HUDEP-2 (cell line): ENCODE measurements at regions not wholly inside any gene's neighbourhood (a gene's known extent, or its start where the extent isn't known, plus 50 kb on each side); places are given as distances from the start of the nearest gene placed in this dataset.
"Not testable (repeated sequence)": the region's sequence is repeated elsewhere in the genome, so short reads cannot be mapped to it uniquely, and the experiment has no call there.

ENCODE experiments used
- DNase-seq, 76 experiments: peaks; one replicate each; lab custom pipeline; 2025; ENCODE audit not compliant: unreplicated experiment in 76 of 76; lab: John Stamatoyannopoulos, UW

- no peak for DNase-seq
Observed at GRCh38 chr18:56445422-56445821, 193.0 kb downstream of the TXNL1 start.

DNA sequence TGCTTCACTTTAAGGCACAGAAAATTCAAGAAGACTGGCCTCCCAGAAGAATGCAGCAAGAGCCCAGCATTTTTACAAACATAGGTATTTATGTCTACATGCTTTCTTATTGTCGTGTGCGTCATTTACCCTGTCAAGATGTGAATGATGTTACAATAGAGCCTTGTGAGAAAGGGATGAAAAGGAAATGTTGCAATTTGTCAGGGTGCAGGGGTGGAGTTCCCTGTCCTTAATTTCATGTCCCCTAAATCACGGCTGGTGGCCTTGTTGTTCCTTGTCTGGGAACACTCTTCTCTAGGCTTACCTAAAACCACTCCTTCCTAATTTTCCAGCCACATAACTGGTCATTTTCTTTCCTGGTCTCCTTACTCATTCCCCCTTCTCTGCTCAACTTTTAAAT is 194.2 kb downstream of the TXNL1 start:
- no peak for DNase-seq

- DNase-seq: no peak
Observed at GRCh38 chr18:56443166-56443907, 195.1 kb downstream of the TXNL1 start.

- DNase-seq: not testable (repeated sequence)
Observed at GRCh38 chr18:56438480-56438879, 199.9 kb downstream of the TXNL1 start.

DNA sequence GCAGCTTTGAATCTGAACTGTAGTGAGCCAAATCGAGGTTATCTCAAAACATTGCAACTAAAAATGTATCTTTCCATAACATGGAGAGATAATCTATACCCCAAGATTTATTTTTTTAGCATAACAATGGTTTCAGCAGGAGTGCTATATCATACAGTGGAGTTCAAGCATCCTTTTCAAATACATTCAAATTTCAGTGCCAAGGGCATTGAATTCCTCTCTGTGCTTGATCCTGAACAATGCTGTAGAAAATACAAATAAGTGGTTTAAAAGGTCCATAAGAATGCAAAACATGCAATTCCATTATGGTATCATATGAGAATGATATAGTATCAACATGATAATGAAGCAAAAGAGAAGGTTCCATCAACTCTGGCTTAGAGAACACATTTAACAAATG is 201.7 kb downstream of the TXNL1 start:
- no peak for DNase-seq

DNA sequence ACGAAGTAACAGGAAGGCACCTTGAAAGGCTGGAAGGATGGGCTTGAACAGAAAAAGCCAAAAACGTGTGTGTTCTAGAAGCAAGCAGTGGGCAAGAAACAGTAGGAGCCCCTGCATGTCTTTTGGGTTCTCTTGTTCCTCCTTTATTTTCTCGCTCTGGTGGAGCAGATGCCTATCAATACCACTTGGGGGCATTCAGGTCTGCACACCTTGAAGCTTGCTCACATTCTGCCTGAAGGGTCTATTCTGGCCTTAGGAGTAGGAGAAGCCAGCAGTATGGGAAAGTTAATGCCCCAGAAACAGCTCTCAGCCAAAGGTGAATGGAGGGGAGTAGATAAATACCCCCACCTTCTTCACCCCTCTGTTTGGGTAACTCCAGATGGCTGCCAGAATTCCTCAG is 204.5 kb downstream of the TXNL1 start:
- DNase-seq: no peak

GRCh38 chr18:56431551-56431950 is 206.8 kb downstream of the TXNL1 start:
- no peak for DNase-seq

DNA sequence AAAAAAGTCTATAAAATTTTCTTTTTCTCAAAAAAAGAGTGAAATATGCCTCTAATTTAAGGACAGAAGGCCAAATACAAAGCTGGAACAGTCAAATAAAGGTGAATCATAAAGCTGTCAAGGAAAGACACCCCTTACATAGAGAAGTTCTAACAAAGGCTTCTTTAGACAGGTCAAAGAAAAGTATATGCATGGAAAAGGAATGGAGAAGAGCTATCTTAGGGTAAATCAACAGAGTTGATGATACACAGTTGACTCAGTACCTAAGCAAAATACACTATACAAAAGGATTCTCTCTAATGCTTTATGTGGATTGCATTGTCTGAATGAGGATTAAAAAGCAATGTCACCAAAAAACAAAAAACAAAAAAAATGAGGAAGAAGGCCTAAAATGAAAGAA is 214.8 kb downstream of the TXNL1 start:
- no peak for DNase-seq

- DNase-seq: no peak
Observed at GRCh38 chr18:56421647-56422046, 216.7 kb downstream of the TXNL1 start.

GRCh38 chr18:56420868-56421267 is 217.5 kb downstream of the TXNL1 start:
- DNase-seq: not testable (repeated sequence)

DNA sequence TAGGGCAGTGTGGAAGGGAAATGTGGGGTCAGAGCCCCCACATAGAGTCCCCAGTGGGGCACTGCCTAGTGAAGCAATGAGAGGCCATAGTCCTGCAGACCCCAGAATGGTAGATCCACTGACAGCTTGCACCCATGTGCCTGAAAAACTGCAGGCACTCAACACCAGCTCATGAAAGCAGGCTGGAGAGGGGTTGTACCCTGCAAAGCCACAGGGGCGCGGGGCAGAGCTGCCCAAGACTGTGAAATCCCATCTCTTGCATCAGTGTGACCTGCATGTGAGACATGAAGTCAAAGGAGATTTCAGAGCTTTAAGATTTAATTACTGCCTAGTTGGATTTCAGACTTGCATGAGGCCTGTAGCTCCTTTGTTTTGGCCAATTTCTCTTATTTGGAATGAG is 224.0 kb downstream of the TXNL1 start:
- DNase-seq: no peak

DNA sequence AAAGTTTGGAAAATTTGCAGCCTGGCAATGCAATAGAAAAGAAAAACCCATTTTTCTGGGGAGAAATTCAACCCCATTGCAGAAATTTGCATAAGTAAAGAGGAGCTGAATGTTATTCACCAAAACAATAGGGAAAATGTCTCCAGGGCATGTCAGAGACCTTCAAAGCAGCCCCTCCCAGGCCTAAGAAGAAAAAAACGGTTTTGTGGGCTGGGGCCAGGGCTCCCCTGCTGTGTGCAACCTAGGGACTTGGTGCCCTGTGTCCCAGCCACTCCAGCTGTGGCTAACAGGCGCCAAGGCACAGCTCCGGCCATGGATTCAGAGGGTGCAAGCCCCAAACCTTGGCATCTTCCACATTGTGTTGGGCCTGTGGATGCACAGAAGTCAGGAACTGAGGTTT is 224.5 kb downstream of the TXNL1 start:
- no peak for DNase-seq

- no peak for DNase-seq
Observed at GRCh38 chr18:56412951-56413350, 225.4 kb downstream of the TXNL1 start.

- DNase-seq: no peak
Observed at GRCh38 chr18:56409736-56410135, 228.7 kb downstream of the TXNL1 start.

DNA sequence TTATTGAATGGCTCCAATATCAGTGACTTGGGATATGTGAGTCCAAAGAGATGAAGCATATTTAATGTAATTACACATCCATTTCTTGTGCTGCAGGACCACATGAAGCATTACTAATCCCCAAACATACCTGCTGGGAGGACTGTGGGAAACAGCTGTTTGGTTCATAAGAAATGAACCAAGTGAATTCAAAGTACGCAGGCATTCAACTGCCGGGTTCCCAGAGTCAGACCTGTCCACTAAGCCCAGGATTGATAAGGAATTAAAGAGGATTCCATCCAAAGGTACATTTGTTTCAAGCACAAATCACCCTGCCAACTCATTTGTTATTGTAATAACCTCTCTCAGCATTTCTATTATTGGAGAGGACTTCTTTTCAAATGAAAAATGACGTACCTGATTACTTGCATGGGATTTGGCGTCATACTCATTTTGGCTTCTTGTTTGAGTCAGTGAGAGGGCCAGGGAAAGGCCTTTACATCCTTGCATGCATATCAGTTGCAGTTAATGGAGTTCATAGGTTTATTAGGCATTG is 230.7 kb downstream of the TXNL1 start:
- no peak for DNase-seq

DNA sequence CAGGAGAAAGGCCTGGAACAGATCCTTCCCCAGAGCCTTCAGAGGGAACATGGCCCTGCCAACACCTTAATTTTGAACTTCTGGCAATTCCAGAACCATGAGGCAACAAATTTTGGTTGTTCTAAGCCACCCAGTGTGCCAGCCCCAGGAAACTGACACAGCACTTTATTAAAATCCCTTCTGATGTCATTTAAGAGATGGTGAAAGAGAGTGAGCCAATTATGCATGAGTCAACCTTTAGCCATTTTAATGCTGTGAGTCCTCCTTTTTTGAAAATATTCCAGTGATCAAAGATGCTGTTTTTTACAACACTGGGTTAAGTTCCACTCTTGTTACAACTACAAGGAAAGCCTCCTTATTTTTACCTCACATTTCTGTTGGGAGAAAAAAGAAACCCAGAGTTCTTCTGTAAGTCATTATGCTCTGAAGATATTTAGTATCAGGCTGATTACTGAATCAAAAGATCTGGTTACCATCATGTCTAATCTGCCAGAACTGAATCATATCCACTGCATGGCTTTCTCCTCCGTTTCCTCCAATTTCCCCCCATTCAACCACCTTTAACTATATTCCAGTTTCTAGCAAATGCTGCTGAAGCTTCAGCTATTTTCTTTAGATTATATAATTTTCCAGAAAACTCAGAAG is 235.4 kb downstream of the TXNL1 start:
- DNase-seq: no peak

GRCh38 chr18:56393870-56394269 is 244.5 kb downstream of the TXNL1 start:
- no peak for DNase-seq

DNA sequence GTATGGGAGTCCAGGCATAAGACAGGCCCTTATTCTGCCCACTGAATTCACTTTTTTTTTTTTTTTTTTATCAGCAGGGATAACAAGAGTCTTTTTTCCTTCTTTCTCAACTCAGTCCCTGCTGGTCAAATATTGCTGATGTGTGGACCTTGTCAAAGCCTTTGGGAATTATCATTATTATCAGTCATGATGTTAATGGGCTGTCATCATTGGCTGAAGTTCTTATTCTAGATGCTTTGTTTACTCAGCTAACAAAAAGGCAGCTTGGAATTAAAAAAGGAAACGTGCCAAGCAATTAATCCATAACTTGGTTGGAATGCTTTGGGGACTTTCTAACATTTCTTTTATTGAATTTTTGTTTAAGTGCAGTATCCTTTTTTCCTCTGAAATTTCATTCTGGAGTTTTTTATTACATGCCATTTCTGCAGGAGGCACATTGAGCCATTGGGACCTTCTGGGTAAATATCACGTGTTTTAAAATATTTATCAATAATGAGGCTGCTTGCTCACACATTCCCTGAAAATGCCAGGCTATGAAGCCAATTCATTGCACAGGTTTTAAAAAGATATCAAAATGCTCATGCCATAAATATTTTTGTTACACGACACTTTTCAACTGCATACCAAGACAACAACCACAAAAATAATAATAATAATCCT is 246.3 kb downstream of the TXNL1 start:
- DNase-seq: no peak

- DNase-seq: no peak
Observed at GRCh38 chr18:56390626-56391025, 247.8 kb downstream of the TXNL1 start.

GRCh38 chr18:56389190-56389589 is 249.2 kb downstream of the TXNL1 start:
- DNase-seq: no peak

GRCh38 chr18:56388571-56388970 is 249.8 kb downstream of the TXNL1 start:
- DNase-seq: no peak

DNA sequence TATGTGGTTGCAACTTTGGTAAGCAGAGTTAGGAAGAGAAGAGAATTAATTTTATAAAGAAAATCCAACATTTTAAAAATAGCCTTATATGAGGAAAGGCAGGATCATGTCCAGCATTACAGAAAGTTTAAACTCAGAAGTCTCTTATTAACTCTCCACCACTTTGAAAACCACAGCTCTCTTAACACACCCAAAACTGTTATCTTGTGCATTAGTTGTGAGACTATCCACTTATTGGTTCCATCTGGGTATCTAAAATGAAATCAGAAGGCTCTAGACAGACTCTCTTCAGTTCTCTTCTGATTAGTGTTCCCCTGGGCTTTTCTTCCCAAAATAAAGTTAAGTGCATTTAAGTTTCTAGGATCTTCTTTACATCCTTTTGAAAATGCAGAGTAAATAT is 251.5 kb downstream of the TXNL1 start:
- no peak for DNase-seq
